ENCODE measurements at regions not wholly inside any gene's neighbourhood (a gene's known extent, or its start where the extent isn't known, plus 50 kb on each side); places are given as distances from the start of the nearest gene placed in this dataset.

DNA sequence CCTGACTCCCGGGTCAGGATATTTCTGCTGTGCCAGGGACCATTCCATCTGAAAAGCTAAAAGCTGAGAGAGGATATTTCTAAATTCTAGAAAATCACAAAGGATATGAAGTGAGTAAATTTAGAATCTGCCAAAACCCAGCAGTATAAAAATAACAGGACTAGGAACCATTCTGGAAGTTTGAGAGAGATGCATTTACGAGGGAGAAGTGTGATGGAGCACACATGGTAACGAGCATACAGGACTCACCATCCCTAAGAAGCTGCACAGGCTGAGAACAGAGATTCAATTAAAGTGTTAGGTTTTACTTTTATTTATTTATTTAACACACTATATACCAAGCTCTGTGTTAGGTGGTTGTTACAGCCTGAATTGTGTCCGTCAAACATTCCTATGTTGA, 116.3 kb downstream of the GLUL start:
- no peak overlapping the region for H3K4me3 Mint-ChIP-seq
- H3K4me1 Mint-ChIP-seq (ENCODE audit: unreplicated experiment), result peaks cover 6% of the 10 kb centered on the region
- H3K9me3 Mint-ChIP-seq, result no peaks in the 10 kb centered on the region
- no peak overlapping the region for H3K27ac Mint-ChIP-seq
- DNase-seq (ENCODE audit: extremely low spot score, unreplicated experiment), result no peak
- no peak for TF ChIP-seq CTCF (conservative IDR thresholded peaks at IDR 0.05)
- H3K27me3 Mint-ChIP-seq, result no peaks in the 10 kb centered on the region
- no peaks in the 10 kb centered on the region for H3K36me3 Mint-ChIP-seq

GRCh38 chr1:182274618-182275017, 117.0 kb downstream of the GLUL start:
- no peak overlapping the region for H3K4me3 Mint-ChIP-seq
- no peaks in the 10 kb centered on the region for H3K27me3 Mint-ChIP-seq
- no peak for DNase-seq (ENCODE audit: extremely low spot score, unreplicated experiment)
- no peaks in the 10 kb centered on the region for H3K9me3 Mint-ChIP-seq
- no peaks in the 10 kb centered on the region for H3K36me3 Mint-ChIP-seq
- no peak overlapping the region for H3K27ac Mint-ChIP-seq
- peaks cover 6% of the 10 kb centered on the region for H3K4me1 Mint-ChIP-seq (ENCODE audit: unreplicated experiment)
- TF ChIP-seq CTCF (conservative IDR thresholded peaks at IDR 0.05), result no peak

DNA sequence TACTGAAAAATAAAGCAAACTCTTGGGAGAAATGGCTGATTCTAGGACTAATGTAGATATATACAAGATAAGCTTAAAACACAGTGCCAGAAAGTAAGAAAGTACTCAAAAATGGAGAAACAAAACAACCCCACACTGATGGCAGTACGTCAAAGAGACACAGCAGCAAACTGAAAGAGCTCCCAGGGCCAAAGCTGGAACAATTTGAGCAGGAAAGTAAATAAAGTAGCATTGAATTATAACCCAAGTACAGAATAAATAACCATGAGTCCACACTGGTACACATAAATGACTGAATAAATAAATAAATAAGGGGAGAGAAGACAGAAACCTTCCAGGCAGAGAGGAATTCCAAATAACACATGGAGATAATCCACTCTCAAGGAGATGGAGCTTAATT, 120.9 kb downstream of the GLUL start:
- no peaks in the 10 kb centered on the region for H3K9me3 Mint-ChIP-seq
- no peak overlapping the region for H3K27ac Mint-ChIP-seq
- DNase-seq (ENCODE audit: extremely low spot score, unreplicated experiment), result no peak
- H3K36me3 Mint-ChIP-seq, result no peaks in the 10 kb centered on the region
- TF ChIP-seq CTCF (conservative IDR thresholded peaks at IDR 0.05), result no peak
- no peak overlapping the region for H3K4me3 Mint-ChIP-seq
- no peaks in the 10 kb centered on the region for H3K27me3 Mint-ChIP-seq
- H3K4me1 Mint-ChIP-seq (ENCODE audit: unreplicated experiment), result no peaks in the 10 kb centered on the region

DNA sequence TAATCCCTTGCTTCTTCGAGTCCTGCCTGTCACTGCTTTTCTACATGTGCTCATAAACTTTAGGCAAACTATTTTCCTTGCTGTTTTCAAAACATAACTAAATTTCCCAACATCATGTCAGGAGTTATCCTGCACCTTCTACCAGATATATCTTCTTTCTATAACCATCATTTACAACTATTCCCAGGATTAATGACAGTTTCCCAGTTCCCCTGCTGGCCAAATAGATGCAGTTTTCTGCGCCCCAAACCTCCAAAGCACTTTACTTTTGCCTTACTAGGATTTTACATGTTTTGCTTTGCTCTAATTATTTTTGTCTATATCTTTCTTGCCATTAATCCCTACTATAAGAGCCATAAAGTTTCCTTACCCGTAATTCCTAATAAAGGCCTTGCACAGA, 122.5 kb downstream of the GLUL start:
- peak; percentile 54 for TF ChIP-seq CTCF (conservative IDR thresholded peaks at IDR 0.05)
- Mint-ChIP-seq H3K4me1 (ENCODE audit: unreplicated experiment) (no peaks in the 10 kb centered on the region), H3K27ac (no peak overlapping the region), H3K27me3 (no peaks in the 10 kb centered on the region), H3K36me3 (no peaks in the 10 kb centered on the region), H3K4me3 (no peak overlapping the region), H3K9me3 (no peaks in the 10 kb centered on the region)
- DNase-seq (ENCODE audit: extremely low spot score, unreplicated experiment), result no peak

DNA sequence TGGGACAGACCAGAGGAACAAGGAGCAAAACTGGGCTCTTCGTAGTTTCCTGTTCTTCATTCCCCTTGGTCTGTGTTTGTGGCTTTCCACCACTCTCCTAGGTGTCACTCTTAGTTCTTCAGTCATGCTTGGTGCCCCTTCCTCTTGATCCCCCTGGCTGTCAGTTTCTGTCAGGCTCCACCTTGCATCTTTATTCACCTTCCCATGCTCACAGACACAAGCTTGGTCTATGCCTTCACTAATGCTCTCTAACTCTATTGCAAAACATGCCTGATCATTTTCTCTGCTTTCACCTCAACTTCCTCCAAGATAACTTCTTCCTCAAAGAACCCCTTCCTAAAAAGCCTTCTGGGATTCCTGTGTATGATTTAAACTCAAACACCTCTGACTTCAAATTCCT, 122.9 kb downstream of the GLUL start:
- H3K9me3 Mint-ChIP-seq, result no peaks in the 10 kb centered on the region
- DNase-seq (ENCODE audit: extremely low spot score, unreplicated experiment), result no peak
- H3K4me1 Mint-ChIP-seq (ENCODE audit: unreplicated experiment), result no peaks in the 10 kb centered on the region
- no peak overlapping the region for H3K27ac Mint-ChIP-seq
- H3K27me3 Mint-ChIP-seq, result no peaks in the 10 kb centered on the region
- no peak overlapping the region for H3K4me3 Mint-ChIP-seq
- TF ChIP-seq CTCF (conservative IDR thresholded peaks at IDR 0.05), result no peak
- H3K36me3 Mint-ChIP-seq, result no peaks in the 10 kb centered on the region

DNA sequence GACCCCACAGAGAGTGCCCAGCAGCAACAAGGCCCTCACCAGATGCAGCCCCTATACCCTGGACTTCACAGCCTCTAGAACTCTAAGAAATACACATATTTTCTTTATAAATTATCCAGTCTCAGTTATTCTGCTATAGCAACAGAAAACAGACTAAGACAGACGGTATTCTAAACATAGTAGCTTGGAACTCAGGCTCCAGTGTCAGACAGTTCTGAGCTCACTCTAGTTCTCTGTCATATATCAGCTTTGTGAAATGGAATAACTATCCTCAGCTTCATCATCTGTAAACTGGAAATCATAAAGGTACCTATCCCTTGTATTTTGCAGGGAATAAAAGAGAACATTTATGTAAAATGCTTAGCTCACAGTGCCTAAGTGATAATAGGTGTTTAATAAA, 127.4 kb downstream of the GLUL start:
- Mint-ChIP-seq H3K27me3 (no peaks in the 10 kb centered on the region), H3K27ac (no peak overlapping the region), H3K4me3 (no peak overlapping the region), H3K9me3 (no peaks in the 10 kb centered on the region), H3K36me3 (no peaks in the 10 kb centered on the region), H3K4me1 (ENCODE audit: unreplicated experiment) (peaks cover 7% of the 10 kb centered on the region)
- DNase-seq (ENCODE audit: extremely low spot score, unreplicated experiment), result no peak
- no peak for TF ChIP-seq CTCF (conservative IDR thresholded peaks at IDR 0.05)
